ENCODE measurements at regions not wholly inside any gene's neighbourhood (a gene's known extent, or its start where the extent isn't known, plus 50 kb on each side); places are given as distances from the start of the nearest gene placed in this dataset.

DNA sequence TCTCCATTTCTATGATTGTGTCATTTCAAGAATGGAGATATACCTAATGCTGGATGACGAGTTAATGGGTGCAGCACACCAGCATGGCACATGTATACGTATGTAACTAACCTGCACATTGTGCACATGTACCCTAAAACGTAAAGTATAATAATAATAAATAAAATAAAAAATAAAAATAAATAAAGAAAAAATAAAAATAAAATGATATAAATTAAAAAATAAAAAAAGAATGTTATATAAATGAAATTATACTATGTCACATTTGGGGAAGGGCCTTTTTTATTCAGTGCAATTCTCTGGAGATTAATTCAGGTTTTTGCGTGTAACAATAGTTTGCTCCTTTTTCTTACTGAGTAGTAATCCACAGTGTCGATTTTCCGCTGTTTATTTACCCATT, 763.5 kb upstream of the POU3F3 start:
- Histone ChIP-seq H3K27ac (ENCODE audit: low read length) (no peak overlapping the region), H3K4me3 (ENCODE audit: low read length) (no peak overlapping the region), H2AFZ (ENCODE audit: low read depth, low read length) (no peak overlapping the region), H4K20me1 (ENCODE audit: insufficient read depth) (no peaks in the 10 kb centered on the region), H3K9me2 (ENCODE audit: insufficient read depth, low read length) (no peaks in the 10 kb centered on the region), H3K79me2 (replicated peaks; ENCODE audit: insufficient read depth, low read length) (no peaks in the 10 kb centered on the region), H3K27me3 (ENCODE audit: insufficient read depth, low read depth, low read length) (no peaks in the 10 kb centered on the region), H3K9ac (ENCODE audit: low read length) (no peak overlapping the region), H3F3A (ENCODE audit: insufficient read depth, low read length, poor library complexity, severe bottlenecking) (no peaks in the 10 kb centered on the region), H3K9me3 (ENCODE audit: low read length) (no peaks in the 10 kb centered on the region), H3K36me3 (ENCODE audit: insufficient read depth, low read length) (no peaks in the 10 kb centered on the region), H3K4me2 (ENCODE audit: low read length) (no peak overlapping the region)
- TF ChIP-seq, protein P1, sequence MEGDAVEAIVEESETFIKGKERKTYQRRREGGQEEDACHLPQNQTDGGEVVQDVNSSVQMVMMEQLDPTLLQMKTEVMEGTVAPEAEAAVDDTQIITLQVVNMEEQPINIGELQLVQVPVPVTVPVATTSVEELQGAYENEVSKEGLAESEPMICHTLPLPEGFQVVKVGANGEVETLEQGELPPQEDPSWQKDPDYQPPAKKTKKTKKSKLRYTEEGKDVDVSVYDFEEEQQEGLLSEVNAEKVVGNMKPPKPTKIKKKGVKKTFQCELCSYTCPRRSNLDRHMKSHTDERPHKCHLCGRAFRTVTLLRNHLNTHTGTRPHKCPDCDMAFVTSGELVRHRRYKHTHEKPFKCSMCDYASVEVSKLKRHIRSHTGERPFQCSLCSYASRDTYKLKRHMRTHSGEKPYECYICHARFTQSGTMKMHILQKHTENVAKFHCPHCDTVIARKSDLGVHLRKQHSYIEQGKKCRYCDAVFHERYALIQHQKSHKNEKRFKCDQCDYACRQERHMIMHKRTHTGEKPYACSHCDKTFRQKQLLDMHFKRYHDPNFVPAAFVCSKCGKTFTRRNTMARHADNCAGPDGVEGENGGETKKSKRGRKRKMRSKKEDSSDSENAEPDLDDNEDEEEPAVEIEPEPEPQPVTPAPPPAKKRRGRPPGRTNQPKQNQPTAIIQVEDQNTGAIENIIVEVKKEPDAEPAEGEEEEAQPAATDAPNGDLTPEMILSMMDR (IDR thresholded peaks at IDR 0.05; ENCODE audit: poor library complexity, severe bottlenecking), result no peak
- TF ChIP-seq EZH2 (IDR thresholded peaks at IDR 0.05; ENCODE audit: borderline replicate concordance, insufficient read depth, low read length, poor library complexity, severe bottlenecking), result no peak

- no peak overlapping the region for H3K4me3 ChIP-seq (ENCODE audit: low read length)
- no peaks in the 10 kb centered on the region for H3K9me2 ChIP-seq (ENCODE audit: insufficient read depth, low read length)
- no peaks in the 10 kb centered on the region for H3K27me3 ChIP-seq (ENCODE audit: insufficient read depth, low read depth, low read length)
- no peak overlapping the region for H2AFZ ChIP-seq (ENCODE audit: low read depth, low read length)
- TF ChIP-seq POLR2AphosphoS5 (IDR thresholded peaks at IDR 0.05), result no peak
- TF ChIP-seq, protein P1 (IDR thresholded peaks at IDR 0.05; ENCODE audit: poor library complexity, severe bottlenecking), result no peak
- TF ChIP-seq RAD21 (conservative IDR thresholded peaks at IDR 0.05), result no peak
- TF ChIP-seq SMC3 (conservative IDR thresholded peaks at IDR 0.05; ENCODE audit: poor library complexity), result no peak
- TF ChIP-seq EP300 (conservative IDR thresholded peaks at IDR 0.05; ENCODE audit: poor library complexity, severe bottlenecking), result no peak
- H3K9me3 ChIP-seq (ENCODE audit: low read length), result no peaks in the 10 kb centered on the region
- no peak overlapping the region for H3K4me2 ChIP-seq (ENCODE audit: low read length)
- H3K9ac ChIP-seq (ENCODE audit: low read length), result no peak overlapping the region
- no peaks in the 10 kb centered on the region for H4K20me1 ChIP-seq (ENCODE audit: insufficient read depth)
- H3K36me3 ChIP-seq (ENCODE audit: insufficient read depth, low read length), result no peaks in the 10 kb centered on the region
- no peak overlapping the region for H3K27ac ChIP-seq (ENCODE audit: low read length)
- H3K79me2 ChIP-seq (replicated peaks; ENCODE audit: insufficient read depth, low read length), result no peaks in the 10 kb centered on the region
- H3F3A ChIP-seq (ENCODE audit: insufficient read depth, low read length, poor library complexity, severe bottlenecking), result no peaks in the 10 kb centered on the region
These were observed 762.0 kb upstream of the POU3F3 start for GRCh38 chr2:104091894-104092293.

DNA sequence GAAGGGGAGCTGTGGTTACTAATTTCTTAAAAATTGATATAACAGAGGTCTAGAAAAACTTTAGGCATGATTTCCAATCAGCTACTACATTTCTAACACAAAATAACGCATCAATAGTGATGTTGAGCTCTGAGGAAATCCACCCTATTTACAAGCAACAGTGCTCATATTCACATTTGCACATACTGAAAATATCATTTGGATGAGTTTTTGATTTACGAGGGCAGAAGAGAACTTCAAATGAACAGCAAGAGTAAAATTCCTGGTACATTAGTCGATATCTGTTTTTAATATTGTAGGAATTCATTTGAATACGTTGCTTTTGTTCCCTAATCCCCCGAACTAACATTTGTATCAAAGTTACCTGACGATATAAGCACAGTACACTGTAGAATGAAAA, 761.0 kb upstream of the POU3F3 start:
- H4K20me1 ChIP-seq (ENCODE audit: insufficient read depth), result no peaks in the 10 kb centered on the region
- no peaks in the 10 kb centered on the region for H3K27me3 ChIP-seq (ENCODE audit: insufficient read depth, low read depth, low read length)
- no peak overlapping the region for H3K27ac ChIP-seq (ENCODE audit: low read length)
- TF ChIP-seq POLR2AphosphoS5 (IDR thresholded peaks at IDR 0.05) (no peak), MXI1 (conservative IDR thresholded peaks at IDR 0.05; ENCODE audit: poor library complexity, severe bottlenecking) (no peak), RAD21 (conservative IDR thresholded peaks at IDR 0.05) (no peak), EZH2 (IDR thresholded peaks at IDR 0.05; ENCODE audit: borderline replicate concordance, insufficient read depth, low read length, poor library complexity, severe bottlenecking) (no peak), REST (IDR thresholded peaks at IDR 0.05; ENCODE audit: borderline replicate concordance) (no peak), TAF1 (IDR thresholded peaks at IDR 0.05; ENCODE audit: low read depth) (no peak), EP300 (conservative IDR thresholded peaks at IDR 0.05; ENCODE audit: poor library complexity, severe bottlenecking) (no peak), SMC3 (conservative IDR thresholded peaks at IDR 0.05; ENCODE audit: poor library complexity) (no peak)
- TF ChIP-seq, protein P1 (IDR thresholded peaks at IDR 0.05; ENCODE audit: poor library complexity, severe bottlenecking), result no peak
- no peak overlapping the region for H2AFZ ChIP-seq (ENCODE audit: low read depth, low read length)
- H3K4me2 ChIP-seq (ENCODE audit: low read length), result no peak overlapping the region
- H3F3A ChIP-seq (ENCODE audit: insufficient read depth, low read length, poor library complexity, severe bottlenecking), result no peaks in the 10 kb centered on the region
- H3K9ac ChIP-seq (ENCODE audit: low read length), result no peak overlapping the region
- H3K9me2 ChIP-seq (ENCODE audit: insufficient read depth, low read length), result no peaks in the 10 kb centered on the region
- no peak overlapping the region for H3K4me3 ChIP-seq (ENCODE audit: low read length)
- H3K79me2 ChIP-seq (replicated peaks; ENCODE audit: insufficient read depth, low read length), result no peaks in the 10 kb centered on the region
- no peaks in the 10 kb centered on the region for H3K36me3 ChIP-seq (ENCODE audit: insufficient read depth, low read length)
- H3K9me3 ChIP-seq (ENCODE audit: low read length), result no peaks in the 10 kb centered on the region
